Neural cell (in vitro differentiated cells): ENCODE measurements at regions not wholly inside any gene's neighbourhood (a gene's known extent, or its start where the extent isn't known, plus 50 kb on each side); places are given as distances from the start of the nearest gene placed in this dataset.

Experiments used
- H2AFZ ChIP-seq: fragments of 200-600, 300-800 bp; sonication (generic), shearing (Covaris generic); 2 replicates; pipeline ENCODE4 v1.6.0; 2014; ENCODE audit warnings: low read depth, mild to moderate bottlenecking, antibody characterized with exemption, low read length, moderate library complexity
- H3F3A ChIP-seq: fragments of 200-600 bp; shearing (Covaris generic); 2 replicates; pipeline ENCODE4 v1.6.1; 2016; ENCODE audit warnings: mild to moderate bottlenecking, moderate library complexity, mixed read lengths, antibody characterized with exemption, low read length; ENCODE audit not compliant: insufficient read depth, poor library complexity, severe bottlenecking
- H3K27ac ChIP-seq: fragments of 200-600, 300-800 bp; sonication (generic), shearing (Covaris generic); 2 replicates; pipeline ENCODE4 v1.5.1; 2014; ENCODE audit warnings: mild to moderate bottlenecking, low read length, moderate library complexity
- H3K27me3 ChIP-seq: fragments of 300-800, 200-600 bp; sonication (generic), shearing (Covaris generic); 2 replicates; pipeline ENCODE4 v1.6.0; 2014; ENCODE audit warnings: mild to moderate bottlenecking, low read depth, low read length, moderate library complexity; ENCODE audit not compliant: insufficient read depth
- H3K36me3 ChIP-seq: fragments of 300-800, 200-600 bp; sonication (generic), shearing (Covaris generic); 2 replicates; pipeline ENCODE4 v1.5.1; 2014; ENCODE audit warnings: mild to moderate bottlenecking, antibody characterized with exemption, low read length, moderate library complexity; ENCODE audit not compliant: insufficient read depth
- H3K4me2 ChIP-seq: fragments of 300-800, 200-600 bp; sonication (generic), shearing (Covaris generic); 2 replicates; pipeline ENCODE4 v1.6.0; 2014; ENCODE audit warnings: mild to moderate bottlenecking, low read length
- H3K4me3 ChIP-seq: fragments of 300-800, 200-600 bp; sonication (generic), shearing (Covaris generic); 2 replicates; pipeline ENCODE4 v1.5.1; 2014; ENCODE audit warnings: mild to moderate bottlenecking, low read length, moderate library complexity
- H3K79me2 ChIP-seq: fragments of 200-600 bp; shearing (Covaris generic); replicated peaks from 2 replicates; pipeline ENCODE4 v1.6.0; 2014; ENCODE audit warnings: mild to moderate bottlenecking, low read length, moderate library complexity; ENCODE audit not compliant: insufficient read depth
- H3K9ac ChIP-seq: fragments of 300-800, 200-600 bp; sonication (generic), shearing (Covaris generic); 2 replicates; pipeline ENCODE4 v1.6.1; 2016; ENCODE audit warnings: mild to moderate bottlenecking, low read length, mixed read lengths
- H3K9me2 ChIP-seq: fragments of 200-600 bp; shearing (Covaris generic); 2 replicates; pipeline ENCODE4 v1.6.1; 2016; ENCODE audit warnings: mild to moderate bottlenecking, low read length, mixed read lengths; ENCODE audit not compliant: insufficient read depth
- H3K9me3 ChIP-seq: fragments of 200-600, 300-800 bp; sonication (generic), shearing (Covaris generic); 2 replicates; pipeline ENCODE4 v1.6.1; 2016; ENCODE audit warnings: mild to moderate bottlenecking, mixed run types, low read length, moderate library complexity, mixed read lengths
- H4K20me1 ChIP-seq: fragments of 200-600 bp; shearing (Covaris generic); 2 replicates; pipeline ENCODE4 v1.6.1; 2016; ENCODE audit warnings: mild to moderate bottlenecking, mixed run types; ENCODE audit not compliant: insufficient read depth
- CTCF ChIP-seq: fragments of 450-650 bp; IDR thresholded peaks from 2 replicates; pipeline ENCODE4 v1.5.1; 2014; ENCODE audit warnings: antibody characterized with exemption, mild to moderate bottlenecking, moderate library complexity; ENCODE audit not compliant: poor library complexity, severe bottlenecking
- EP300 ChIP-seq: fragments of 450-650 bp; conservative IDR thresholded peaks from 2 replicates; pipeline ENCODE4 v1.6.1; 2014; ENCODE audit warnings: antibody characterized with exemption, mild to moderate bottlenecking, moderate library complexity; ENCODE audit not compliant: poor library complexity, severe bottlenecking
- EZH2 ChIP-seq: fragments of 200-600, 300-800 bp; shearing (Covaris generic), sonication (generic); IDR thresholded peaks from 2 replicates; pipeline ENCODE4 v1.6.1; 2014; ENCODE audit warnings: antibody characterized with exemption, low read length, borderline replicate concordance, mild to moderate bottlenecking; ENCODE audit not compliant: insufficient read depth, poor library complexity, severe bottlenecking
- MXI1 ChIP-seq: fragments of 450-650 bp; conservative IDR thresholded peaks from 2 replicates; pipeline ENCODE4 v1.6.1; 2014; ENCODE audit warnings: antibody characterized with exemption, mild to moderate bottlenecking; ENCODE audit not compliant: poor library complexity, severe bottlenecking
- POLR2AphosphoS5 ChIP-seq: IDR thresholded peaks from 2 replicates; pipeline ENCODE4 v1.6.1; 2012
- RAD21 ChIP-seq: fragments of 450-650 bp; conservative IDR thresholded peaks from 2 replicates; pipeline ENCODE4 v1.6.1; 2014; ENCODE audit warnings: antibody characterized with exemption, mild to moderate bottlenecking, moderate library complexity
- REST ChIP-seq: IDR thresholded peaks from 2 replicates; pipeline ENCODE4 v1.6.1; 2012; ENCODE audit warnings: borderline replicate concordance
- SMC3 ChIP-seq: fragments of 450-650 bp; conservative IDR thresholded peaks from 2 replicates; pipeline ENCODE4 v1.6.1; 2014; ENCODE audit warnings: antibody characterized with exemption, mild to moderate bottlenecking, moderate library complexity; ENCODE audit not compliant: poor library complexity
- TAF1 ChIP-seq: IDR thresholded peaks from 2 replicates; pipeline ENCODE4 v1.6.1; 2012; ENCODE audit warnings: low read depth

- Histone ChIP-seq H3K27me3 (no peaks in the 10 kb centered on the region), H3K4me2 (no peak overlapping the region), H3K9me2 (no peaks in the 10 kb centered on the region), H3K4me3 (no peak overlapping the region), H3K27ac (no peak overlapping the region), H2AFZ (no peak overlapping the region), H4K20me1 (no peaks in the 10 kb centered on the region), H3K79me2 (no peaks in the 10 kb centered on the region), H3K9ac (no peak overlapping the region), H3K9me3 (peaks cover 4% of the 10 kb centered on the region), H3K36me3 (no peaks in the 10 kb centered on the region), H3F3A (no peaks in the 10 kb centered on the region)
- TF ChIP-seq POLR2AphosphoS5 (no peak), RAD21 (no peak), EZH2 (no peak)
Measured at GRCh38 chr11:80538040-80538439, 1097.2 kb upstream of the TENM4 start.

DNA sequence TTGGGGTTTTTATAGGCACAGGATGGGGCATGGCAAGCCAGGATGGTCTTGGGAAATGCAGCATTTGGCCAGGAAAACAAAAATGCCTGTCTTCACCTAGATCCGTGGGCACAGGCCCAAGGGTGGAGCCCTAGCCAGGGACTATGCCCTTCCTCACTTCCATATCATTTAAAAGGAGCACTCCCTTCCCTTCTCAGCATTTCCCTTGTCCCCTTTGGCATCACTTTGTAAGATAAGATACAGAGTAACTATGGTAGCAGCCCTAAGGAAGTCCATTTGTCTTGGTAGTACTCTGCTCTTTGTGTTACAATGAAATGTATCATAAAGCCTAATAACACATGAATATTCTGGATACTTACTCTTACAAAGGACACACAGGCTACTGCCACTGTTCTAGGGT lies 1092.6 kb upstream of the TENM4 start:
- Histone ChIP-seq H3K36me3 (no peaks in the 10 kb centered on the region), H4K20me1 (no peaks in the 10 kb centered on the region), H3F3A (no peaks in the 10 kb centered on the region), H3K27ac (no peak overlapping the region), H3K79me2 (no peaks in the 10 kb centered on the region), H2AFZ (no peak overlapping the region), H3K9me2 (no peaks in the 10 kb centered on the region), H3K9me3 (no peaks in the 10 kb centered on the region), H3K9ac (no peak overlapping the region), H3K27me3 (no peaks in the 10 kb centered on the region), H3K4me3 (no peak overlapping the region), H3K4me2 (no peak overlapping the region)
- TF ChIP-seq EZH2 = no peak
- no peak for TF ChIP-seq TAF1
- TF ChIP-seq REST = no peak
- no peak for TF ChIP-seq EP300
- no peak for TF ChIP-seq POLR2AphosphoS5
- TF ChIP-seq RAD21 = no peak
- TF ChIP-seq CTCF = no peak
- no peak for TF ChIP-seq MXI1
- TF ChIP-seq SMC3 = no peak
